H1 (cell line): ENCODE measurements at regions not wholly inside any gene's neighbourhood (a gene's known extent, or its start where the extent isn't known, plus 50 kb on each side); places are given as distances from the start of the nearest gene placed in this dataset.

Experiments
- BCL11A ChIP-seq, 2 experiments: IDR thresholded peaks; one replicate each; pipeline ENCODE4 v1.6.1; 2011; ENCODE audit warnings: low read depth in 2 of 2, low read length in 2 of 2, mild to moderate bottlenecking in 2 of 2
- GABPA ChIP-seq: IDR thresholded peaks from 2 replicates; pipeline ENCODE4 v1.6.1; 2011; ENCODE audit warnings: mild to moderate bottlenecking, low read length, moderate library complexity, borderline replicate concordance; ENCODE audit not compliant: insufficient read depth
- MAFK ChIP-seq: IDR thresholded peaks from 2 replicates; pipeline ENCODE4 v1.6.1; 2012; ENCODE audit warnings: low read depth, mild to moderate bottlenecking, improper control_type of control experiment, low read length
- TF ChIP-seq, protein P1 (sequence below): fragments of 300-600 bp; sonication (generic); IDR thresholded peaks from 2 replicates; pipeline ENCODE4 v1.7.1; 2012; ENCODE audit warnings: low read length, moderate library complexity, mild to moderate bottlenecking, inconsistent platforms; ENCODE audit not compliant: insufficient replicate concordance

- TF ChIP-seq, protein P1, sequence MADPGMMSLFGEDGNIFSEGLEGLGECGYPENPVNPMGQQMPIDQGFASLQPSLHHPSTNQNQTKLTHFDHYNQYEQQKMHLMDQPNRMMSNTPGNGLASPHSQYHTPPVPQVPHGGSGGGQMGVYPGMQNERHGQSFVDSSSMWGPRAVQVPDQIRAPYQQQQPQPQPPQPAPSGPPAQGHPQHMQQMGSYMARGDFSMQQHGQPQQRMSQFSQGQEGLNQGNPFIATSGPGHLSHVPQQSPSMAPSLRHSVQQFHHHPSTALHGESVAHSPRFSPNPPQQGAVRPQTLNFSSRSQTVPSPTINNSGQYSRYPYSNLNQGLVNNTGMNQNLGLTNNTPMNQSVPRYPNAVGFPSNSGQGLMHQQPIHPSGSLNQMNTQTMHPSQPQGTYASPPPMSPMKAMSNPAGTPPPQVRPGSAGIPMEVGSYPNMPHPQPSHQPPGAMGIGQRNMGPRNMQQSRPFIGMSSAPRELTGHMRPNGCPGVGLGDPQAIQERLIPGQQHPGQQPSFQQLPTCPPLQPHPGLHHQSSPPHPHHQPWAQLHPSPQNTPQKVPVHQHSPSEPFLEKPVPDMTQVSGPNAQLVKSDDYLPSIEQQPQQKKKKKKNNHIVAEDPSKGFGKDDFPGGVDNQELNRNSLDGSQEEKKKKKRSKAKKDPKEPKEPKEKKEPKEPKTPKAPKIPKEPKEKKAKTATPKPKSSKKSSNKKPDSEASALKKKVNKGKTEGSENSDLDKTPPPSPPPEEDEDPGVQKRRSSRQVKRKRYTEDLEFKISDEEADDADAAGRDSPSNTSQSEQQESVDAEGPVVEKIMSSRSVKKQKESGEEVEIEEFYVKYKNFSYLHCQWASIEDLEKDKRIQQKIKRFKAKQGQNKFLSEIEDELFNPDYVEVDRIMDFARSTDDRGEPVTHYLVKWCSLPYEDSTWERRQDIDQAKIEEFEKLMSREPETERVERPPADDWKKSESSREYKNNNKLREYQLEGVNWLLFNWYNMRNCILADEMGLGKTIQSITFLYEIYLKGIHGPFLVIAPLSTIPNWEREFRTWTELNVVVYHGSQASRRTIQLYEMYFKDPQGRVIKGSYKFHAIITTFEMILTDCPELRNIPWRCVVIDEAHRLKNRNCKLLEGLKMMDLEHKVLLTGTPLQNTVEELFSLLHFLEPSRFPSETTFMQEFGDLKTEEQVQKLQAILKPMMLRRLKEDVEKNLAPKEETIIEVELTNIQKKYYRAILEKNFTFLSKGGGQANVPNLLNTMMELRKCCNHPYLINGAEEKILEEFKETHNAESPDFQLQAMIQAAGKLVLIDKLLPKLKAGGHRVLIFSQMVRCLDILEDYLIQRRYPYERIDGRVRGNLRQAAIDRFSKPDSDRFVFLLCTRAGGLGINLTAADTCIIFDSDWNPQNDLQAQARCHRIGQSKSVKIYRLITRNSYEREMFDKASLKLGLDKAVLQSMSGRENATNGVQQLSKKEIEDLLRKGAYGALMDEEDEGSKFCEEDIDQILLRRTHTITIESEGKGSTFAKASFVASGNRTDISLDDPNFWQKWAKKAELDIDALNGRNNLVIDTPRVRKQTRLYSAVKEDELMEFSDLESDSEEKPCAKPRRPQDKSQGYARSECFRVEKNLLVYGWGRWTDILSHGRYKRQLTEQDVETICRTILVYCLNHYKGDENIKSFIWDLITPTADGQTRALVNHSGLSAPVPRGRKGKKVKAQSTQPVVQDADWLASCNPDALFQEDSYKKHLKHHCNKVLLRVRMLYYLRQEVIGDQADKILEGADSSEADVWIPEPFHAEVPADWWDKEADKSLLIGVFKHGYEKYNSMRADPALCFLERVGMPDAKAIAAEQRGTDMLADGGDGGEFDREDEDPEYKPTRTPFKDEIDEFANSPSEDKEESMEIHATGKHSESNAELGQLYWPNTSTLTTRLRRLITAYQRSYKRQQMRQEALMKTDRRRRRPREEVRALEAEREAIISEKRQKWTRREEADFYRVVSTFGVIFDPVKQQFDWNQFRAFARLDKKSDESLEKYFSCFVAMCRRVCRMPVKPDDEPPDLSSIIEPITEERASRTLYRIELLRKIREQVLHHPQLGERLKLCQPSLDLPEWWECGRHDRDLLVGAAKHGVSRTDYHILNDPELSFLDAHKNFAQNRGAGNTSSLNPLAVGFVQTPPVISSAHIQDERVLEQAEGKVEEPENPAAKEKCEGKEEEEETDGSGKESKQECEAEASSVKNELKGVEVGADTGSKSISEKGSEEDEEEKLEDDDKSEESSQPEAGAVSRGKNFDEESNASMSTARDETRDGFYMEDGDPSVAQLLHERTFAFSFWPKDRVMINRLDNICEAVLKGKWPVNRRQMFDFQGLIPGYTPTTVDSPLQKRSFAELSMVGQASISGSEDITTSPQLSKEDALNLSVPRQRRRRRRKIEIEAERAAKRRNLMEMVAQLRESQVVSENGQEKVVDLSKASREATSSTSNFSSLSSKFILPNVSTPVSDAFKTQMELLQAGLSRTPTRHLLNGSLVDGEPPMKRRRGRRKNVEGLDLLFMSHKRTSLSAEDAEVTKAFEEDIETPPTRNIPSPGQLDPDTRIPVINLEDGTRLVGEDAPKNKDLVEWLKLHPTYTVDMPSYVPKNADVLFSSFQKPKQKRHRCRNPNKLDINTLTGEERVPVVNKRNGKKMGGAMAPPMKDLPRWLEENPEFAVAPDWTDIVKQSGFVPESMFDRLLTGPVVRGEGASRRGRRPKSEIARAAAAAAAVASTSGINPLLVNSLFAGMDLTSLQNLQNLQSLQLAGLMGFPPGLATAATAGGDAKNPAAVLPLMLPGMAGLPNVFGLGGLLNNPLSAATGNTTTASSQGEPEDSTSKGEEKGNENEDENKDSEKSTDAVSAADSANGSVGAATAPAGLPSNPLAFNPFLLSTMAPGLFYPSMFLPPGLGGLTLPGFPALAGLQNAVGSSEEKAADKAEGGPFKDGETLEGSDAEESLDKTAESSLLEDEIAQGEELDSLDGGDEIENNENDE, result no peak
- no peak for TF ChIP-seq BCL11A (IDR thresholded peaks at IDR 0.05; ENCODE audit: low read depth in 2 of 2, low read length in 2 of 2)
- TF ChIP-seq GABPA, result no peak
- TF ChIP-seq MAFK, result no peak
Observed at GRCh38 chr14:71621980-71622605, 310.1 kb upstream of the RGS6 start (continued).
